HepG2 (cell line): ENCODE measurements at regions not wholly inside any gene's neighbourhood (a gene's known extent, or its start where the extent isn't known, plus 50 kb on each side); places are given as distances from the start of the nearest gene placed in this dataset.
A peak's percentile ranks its signal among the peaks of the same experiment; 100 is the strongest.
"Not testable (repeated sequence)": the region's sequence is repeated elsewhere in the genome, so short reads cannot be mapped to it uniquely, and the experiment has no call there.

Source experiments
- FOXA3 ChIP-seq: IDR thresholded peaks from 2 replicates; pipeline ENCODE4 v1.6.1; 2016; ENCODE audit warnings: missing genetic modification reagents, missing compliant biosample characterization
- FOXJ3 ChIP-seq: sonication (generic); formaldehyde crosslinking; IDR thresholded peaks from 2 replicates; pipeline ENCODE4 v1.4.0; 2020; ENCODE audit warnings: missing genetic modification reagents, mild to moderate bottlenecking, borderline replicate concordance
- HNF1A ChIP-seq, 2 experiments: sonication (generic) in 1 of 2; formaldehyde crosslinking in 1 of 2; IDR thresholded peaks; 2 replicates each; pipeline versions ENCODE4 v1.4.0 to v1.6.1; 2016 to 2020; ENCODE audit warnings: borderline replicate concordance in 1 of 2, low read depth in 1 of 2, mild to moderate bottlenecking in 1 of 2, missing genetic modification reagents in 1 of 2
- KAT7 ChIP-seq: IDR thresholded peaks from 2 replicates; pipeline ENCODE4 v1.6.1; 2018; ENCODE audit warnings: borderline replicate concordance, missing compliant biosample characterization
- NR2C2 ChIP-seq: sonication (generic); formaldehyde crosslinking; IDR thresholded peaks from 2 replicates; pipeline ENCODE4 v1.4.0; 2020; ENCODE audit warnings: missing genetic modification reagents, mild to moderate bottlenecking, moderate library complexity, borderline replicate concordance
- PAXIP1 ChIP-seq: sonication (generic); formaldehyde crosslinking; conservative IDR thresholded peaks from 2 replicates; pipeline ENCODE4 v1.4.0; 2020; ENCODE audit warnings: mild to moderate bottlenecking, missing genetic modification reagents, moderate library complexity
- PHF8 ChIP-seq: sonication (generic); formaldehyde crosslinking; IDR thresholded peaks from 2 replicates; pipeline ENCODE4 v1.5.0; 2020; ENCODE audit warnings: missing genetic modification reagents
- PITX1 ChIP-seq: sonication (generic); formaldehyde crosslinking; IDR thresholded peaks from 2 replicates; pipeline ENCODE4 v1.5.1; 2020; ENCODE audit warnings: mild to moderate bottlenecking, missing genetic modification reagents
- SALL1 ChIP-seq: sonication (generic); formaldehyde crosslinking; IDR thresholded peaks from 2 replicates; pipeline ENCODE4 v1.8.0; 2022; ENCODE audit warnings: mild to moderate bottlenecking, missing genetic modification reagents
- ZBTB33 ChIP-seq: sonication (generic); formaldehyde crosslinking; IDR thresholded peaks from 2 replicates; pipeline ENCODE4 v1.4.0; 2020; ENCODE audit warnings: missing genetic modification reagents
- ZKSCAN8 ChIP-seq: IDR thresholded peaks from 2 replicates; pipeline ENCODE4 v1.6.1; 2016; ENCODE audit warnings: borderline replicate concordance, missing genetic modification reagents, missing compliant biosample characterization
- ZNF430 ChIP-seq: sonication (generic); formaldehyde crosslinking; IDR thresholded peaks from 2 replicates; pipeline ENCODE4 v1.9.0; 2021; ENCODE audit warnings: mild to moderate bottlenecking, missing genetic modification reagents
- ZNF609 ChIP-seq: sonication (generic); formaldehyde crosslinking; IDR thresholded peaks from 2 replicates; pipeline ENCODE4 v1.4.0; 2020; ENCODE audit warnings: mild to moderate bottlenecking, missing genetic modification reagents, borderline replicate concordance

GRCh38 chr5:119299615-119300310, 56.1 kb upstream of the TNFAIP8 start (continued):
- TF ChIP-seq ZNF430 (CRISPR knock-in tag) = peak; percentile 58; the same call in 1 of the 2 replicates
- TF ChIP-seq KAT7 = peak; percentile 92; the same call in 1 of the 2 replicates
- TF ChIP-seq PAXIP1 (CRISPR knock-in tag) = peak; percentile 74
- peak; percentile 34; the same call in 1 of the 2 replicates for TF ChIP-seq ZKSCAN8
- peak; percentile 15; the same call in 1 of the 2 replicates for TF ChIP-seq ZBTB33 (CRISPR knock-in tag)
- TF ChIP-seq FOXA3 (CRISPR knock-in tag) = peak; percentile 92
- 0 out of 2 replicates have a peak, but pooled peaks have one; percentile 48 for TF ChIP-seq FOXJ3 (CRISPR knock-in tag)
- TF ChIP-seq PITX1 (CRISPR knock-in tag) = peak; percentile 72; the same call in 1 of the 2 replicates
- peak; percentile 85 for TF ChIP-seq SALL1 (CRISPR knock-in tag)
- peak; percentile 75; the same call in 1 of the 2 replicates for TF ChIP-seq PHF8 (CRISPR knock-in tag)
- peak; percentile 51; the same call in 1 of the 2 replicates for TF ChIP-seq ZNF609
- TF ChIP-seq NR2C2 (CRISPR knock-in tag) = peak; percentile 73
- TF ChIP-seq HNF1A (IDR thresholded peaks at IDR 0.05; ENCODE audit: low read depth) = not testable (repeated sequence)
- TF ChIP-seq HNF1A (CRISPR knock-in tag; IDR thresholded peaks at IDR 0.05; ENCODE audit: borderline replicate concordance) = peak; percentile 21; the same call in 1 of the 2 replicates
